ENCODE measurements at regions not wholly inside any gene's neighbourhood (a gene's known extent, or its start where the extent isn't known, plus 50 kb on each side); places are given as distances from the start of the nearest gene placed in this dataset.

DNA sequence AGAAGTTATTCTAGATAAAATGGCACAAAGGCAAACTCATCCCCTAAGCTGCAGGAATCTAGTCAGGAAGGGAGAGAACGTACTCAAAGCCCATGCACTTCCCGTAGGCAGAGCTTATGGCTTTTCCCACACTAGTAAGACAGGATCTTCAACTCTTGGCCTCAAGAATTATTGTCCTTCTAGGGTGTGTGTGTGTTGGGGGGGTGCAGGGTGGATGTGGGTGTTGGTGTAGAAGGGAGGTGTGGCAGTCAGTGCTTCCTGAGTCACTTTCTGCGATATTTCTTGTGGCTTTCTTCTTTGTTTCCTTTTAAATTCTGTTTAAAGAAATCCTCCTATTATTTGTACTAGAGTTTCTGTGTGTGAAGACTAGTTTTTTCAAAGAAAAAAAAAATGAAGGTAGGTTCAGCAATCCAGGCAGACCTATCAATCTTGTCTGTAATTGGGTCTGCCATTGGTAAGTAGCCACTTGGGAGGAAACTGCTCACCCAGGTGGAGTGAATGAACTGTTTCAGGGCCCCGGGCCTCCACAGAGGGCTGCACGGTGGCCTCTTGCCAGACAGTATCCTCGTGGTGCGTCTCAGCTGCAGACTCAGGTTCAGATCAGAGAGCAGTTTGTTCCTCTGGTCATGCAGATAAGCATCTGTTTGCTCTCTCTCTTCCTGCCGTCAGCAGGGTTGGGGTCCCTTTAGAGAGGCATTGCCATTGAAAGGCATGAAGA, 131.9 kb downstream of the NPR3 start:
- WGBS = 36% methylated on average over 8 of the region's 8 CpGs
- DNase-seq (ENCODE audit: low spot score in 2 of 2) = no peak
- H3K27ac ChIP-seq = no peak overlapping the region
- no peaks in the 10 kb centered on the region for H3K9me3 ChIP-seq
- H3K27me3 ChIP-seq = no peaks in the 10 kb centered on the region
- peaks cover 11% of the 10 kb centered on the region for H3K4me1 ChIP-seq
- H3K4me3 ChIP-seq = no peak overlapping the region
- TF ChIP-seq POLR2AphosphoS5 (IDR thresholded peaks at IDR 0.05) (no peak), POLR2A (IDR thresholded peaks at IDR 0.05) (no peak), CTCF (IDR thresholded peaks at IDR 0.05) (no peak), EP300 (IDR thresholded peaks at IDR 0.05) (no peak)
- H3K36me3 ChIP-seq = no peaks in the 10 kb centered on the region

DNA sequence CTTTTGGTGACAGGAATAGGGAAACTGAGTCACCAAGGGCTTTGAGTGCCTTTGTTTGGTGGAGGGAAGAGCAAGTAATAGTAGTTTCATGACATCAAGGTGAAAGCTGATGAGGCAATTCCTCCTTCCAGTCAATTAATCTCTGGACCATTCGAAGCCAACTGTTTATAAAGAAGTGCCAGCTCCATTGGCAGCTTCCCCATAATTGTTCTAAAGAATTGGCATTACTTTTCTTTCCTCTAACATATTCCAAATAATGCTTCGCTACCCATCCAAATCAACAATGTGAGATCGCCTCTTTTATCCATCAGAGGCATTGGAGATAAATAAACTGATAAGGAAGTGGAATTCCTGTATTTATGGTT, 132.4 kb downstream of the NPR3 start:
- no peaks in the 10 kb centered on the region for H3K9me3 ChIP-seq
- no peak overlapping the region for H3K27ac ChIP-seq
- H3K36me3 ChIP-seq = no peaks in the 10 kb centered on the region
- peaks cover 11% of the 10 kb centered on the region for H3K4me1 ChIP-seq
- TF ChIP-seq CTCF (IDR thresholded peaks at IDR 0.05) (no peak), POLR2AphosphoS5 (IDR thresholded peaks at IDR 0.05) (no peak), POLR2A (IDR thresholded peaks at IDR 0.05) (no peak), EP300 (IDR thresholded peaks at IDR 0.05) (no peak)
- DNase-seq (ENCODE audit: low spot score in 2 of 2) = no peak
- no peaks in the 10 kb centered on the region for H3K27me3 ChIP-seq
- 59% methylated on average over 3 of the region's 3 CpGs for WGBS
- no peak overlapping the region for H3K4me3 ChIP-seq

DNA sequence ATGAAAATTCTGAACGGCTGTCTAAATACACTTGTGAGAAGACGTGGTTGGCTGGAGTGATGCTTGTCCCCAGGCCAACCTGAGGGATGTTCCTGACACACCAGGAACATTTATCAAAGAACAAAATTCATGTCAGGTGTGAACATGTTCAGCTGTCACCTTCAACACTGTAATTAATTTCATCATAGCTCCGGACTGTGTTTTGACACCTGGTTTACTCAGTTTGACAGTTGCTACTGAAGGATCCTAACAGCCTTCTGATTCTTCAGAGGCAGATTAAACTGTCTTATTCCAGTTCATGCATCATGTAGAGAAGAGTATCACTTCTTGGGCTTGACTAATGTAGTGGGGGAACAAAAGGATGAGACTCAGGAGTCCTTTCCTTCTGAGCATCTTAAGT, 134.1 kb downstream of the NPR3 start:
- H3K9me3 ChIP-seq = no peaks in the 10 kb centered on the region
- TF ChIP-seq CTCF (IDR thresholded peaks at IDR 0.05) (no peak), POLR2AphosphoS5 (IDR thresholded peaks at IDR 0.05) (no peak)
- H3K4me1 ChIP-seq = peaks cover 11% of the 10 kb centered on the region
- no peak overlapping the region for H3K4me3 ChIP-seq
- WGBS = 61% methylated on average over 3 of the region's 3 CpGs
- no peaks in the 10 kb centered on the region for H3K36me3 ChIP-seq
- H3K27me3 ChIP-seq = no peaks in the 10 kb centered on the region
- no peak overlapping the region for H3K27ac ChIP-seq
- DNase-seq (ENCODE audit: low spot score in 2 of 2) = no peak

- no peaks in the 10 kb centered on the region for H3K9me3 ChIP-seq
- no peak for DNase-seq (ENCODE audit: low spot score in 2 of 2)
- H3K4me3 ChIP-seq = no peak overlapping the region
- peaks cover 5% of the 10 kb centered on the region for H3K4me1 ChIP-seq
- H3K27me3 ChIP-seq = no peaks in the 10 kb centered on the region
- H3K36me3 ChIP-seq = no peaks in the 10 kb centered on the region
- no peak for TF ChIP-seq POLR2AphosphoS5 (IDR thresholded peaks at IDR 0.05)
- no peak for TF ChIP-seq POLR2A (IDR thresholded peaks at IDR 0.05)
- no peak for TF ChIP-seq EP300 (IDR thresholded peaks at IDR 0.05)
- no peak for TF ChIP-seq CTCF (IDR thresholded peaks at IDR 0.05)
- no peak overlapping the region for H3K27ac ChIP-seq
Observed at GRCh38 chr5:32848120-32848519, 137.0 kb downstream of the NPR3 start.

- H3K9me3 ChIP-seq = no peaks in the 10 kb centered on the region
- H3K27me3 ChIP-seq = no peaks in the 10 kb centered on the region
- no peaks in the 10 kb centered on the region for H3K36me3 ChIP-seq
- TF ChIP-seq POLR2AphosphoS5 (IDR thresholded peaks at IDR 0.05) (no peak), EP300 (IDR thresholded peaks at IDR 0.05) (no peak)
- no peak overlapping the region for H3K4me3 ChIP-seq
- no peak overlapping the region for H3K27ac ChIP-seq
- H3K4me1 ChIP-seq = no peaks in the 10 kb centered on the region
- 62% methylated on average over 3 of the region's 3 CpGs for WGBS
- DNase-seq (ENCODE audit: low spot score in 2 of 2) = no peak
Observed at GRCh38 chr5:32848681-32849080, 137.6 kb downstream of the NPR3 start.

Data from suprapubic skin (tissue), 4 donors.